Fibroblast of skin of left biceps (primary cell): ENCODE measurements at regions not wholly inside any gene's neighbourhood (a gene's known extent, or its start where the extent isn't known, plus 50 kb on each side); places are given as distances from the start of the nearest gene placed in this dataset.
"Not testable (repeated sequence)": the region's sequence is repeated elsewhere in the genome, so short reads cannot be mapped to it uniquely, and the experiment has no call there.

Source experiments
- DNase-seq, 2 experiments: peaks; one replicate each; pipeline ENCODE4 v3.0.0-alpha.2; 2013; ENCODE audit warnings: low read depth in 2 of 2

DNA sequence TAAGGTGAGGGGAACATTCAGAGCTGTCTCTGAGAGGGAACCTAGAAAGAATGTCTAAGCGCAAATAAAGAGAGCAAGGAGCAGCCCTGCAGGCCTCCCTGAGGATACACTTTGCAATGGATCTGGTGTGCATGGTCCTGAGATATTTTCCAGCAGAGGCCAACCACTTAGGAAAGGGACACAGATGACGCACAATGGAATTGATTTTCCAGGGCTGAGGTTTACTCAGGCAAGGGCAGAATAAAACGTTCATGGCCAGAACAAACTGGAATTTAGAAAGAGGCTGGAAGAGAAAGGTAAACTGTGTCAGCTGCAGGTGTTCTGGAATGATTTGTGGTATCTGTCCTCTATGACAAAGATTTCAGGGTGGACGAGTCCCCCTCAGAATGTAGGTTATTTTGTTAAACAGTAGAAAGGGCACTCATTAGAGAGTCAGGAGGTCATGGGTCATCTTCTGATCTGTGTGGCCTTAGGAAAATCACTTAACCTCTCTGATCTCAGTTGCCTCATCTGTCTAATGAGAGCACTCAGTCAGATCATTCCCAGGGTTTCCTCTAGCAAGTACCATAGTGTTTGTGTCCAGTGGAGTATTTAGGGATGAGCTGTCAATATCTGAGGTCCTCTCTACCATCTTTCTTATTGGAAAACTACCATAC is 61.8 kb upstream of the PGBD5 start:
- no peak for DNase-seq

DNA sequence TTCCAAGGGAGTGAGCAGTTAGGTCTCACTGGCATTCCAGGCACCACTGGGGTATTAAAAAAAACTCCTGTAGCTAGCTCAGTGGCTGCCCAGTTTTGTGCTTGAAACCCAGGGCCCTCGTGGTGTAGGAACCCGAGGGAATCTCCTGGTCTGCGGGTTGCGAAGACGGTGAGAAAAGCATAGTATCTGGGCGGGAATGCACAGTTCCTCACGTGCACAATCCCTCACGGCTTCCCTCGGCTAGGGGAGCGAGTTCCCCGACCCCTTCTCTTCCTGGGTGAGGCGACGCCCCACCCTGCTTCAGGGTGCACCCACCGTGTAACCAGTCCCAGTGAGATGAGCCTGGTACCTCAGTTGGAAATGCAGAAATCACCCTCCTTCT is 50.5 kb upstream of the PGBD5 start:
- no peak for DNase-seq

GRCh38 chr1:230475856-230476621 is 49.9 kb upstream of the PGBD5 start:
- not testable (repeated sequence) for DNase-seq
